Epithelial cell of esophagus (primary cell): ENCODE measurements at regions not wholly inside any gene's neighbourhood (a gene's known extent, or its start where the extent isn't known, plus 50 kb on each side); places are given as distances from the start of the nearest gene placed in this dataset.

ENCODE experiments used
- DNase-seq: peaks from one replicate; pipeline ENCODE4 v3.0.0; 2010; ENCODE audit warnings: low read depth
- H3K4me3 ChIP-seq: 2 replicates; pipeline ENCODE4 v1.5.1; 2011; ENCODE audit warnings: mild to moderate bottlenecking, low read length, control low read depth
- CTCF ChIP-seq: IDR thresholded peaks from 2 replicates; pipeline ENCODE4 v1.5.1; 2011; ENCODE audit warnings: low read depth, mild to moderate bottlenecking, low read length, control low read depth, inconsistent platforms; ENCODE audit not compliant: insufficient read depth; ENCODE audit errors: missing control alignments

GRCh38 chr2:104501929-104502328, 352.0 kb upstream of the POU3F3 start:
- no peak overlapping the region for H3K4me3 ChIP-seq
- no peak for TF ChIP-seq CTCF
- no peak for DNase-seq

GRCh38 chr2:104502901-104503300, 351.0 kb upstream of the POU3F3 start:
- no peak for DNase-seq
- no peak for TF ChIP-seq CTCF
- no peak overlapping the region for H3K4me3 ChIP-seq

GRCh38 chr2:104504331-104505073, 349.4 kb upstream of the POU3F3 start:
- no peak for DNase-seq
- no peak for TF ChIP-seq CTCF
- H3K4me3 ChIP-seq: no peak overlapping the region

GRCh38 chr2:104518256-104518655, 335.7 kb upstream of the POU3F3 start:
- DNase-seq: no peak
- H3K4me3 ChIP-seq: no peak overlapping the region
- no peak for TF ChIP-seq CTCF

GRCh38 chr2:104521247-104521646, 332.7 kb upstream of the POU3F3 start:
- no peak for TF ChIP-seq CTCF
- DNase-seq: no peak
- H3K4me3 ChIP-seq: no peak overlapping the region

- TF ChIP-seq CTCF: no peak
- no peak overlapping the region for H3K4me3 ChIP-seq
- DNase-seq: no peak
Measured at GRCh38 chr2:104523921-104524320, 330.0 kb upstream of the POU3F3 start.

- DNase-seq: no peak
- H3K4me3 ChIP-seq: no peak overlapping the region
- no peak for TF ChIP-seq CTCF
Measured at GRCh38 chr2:104528101-104528500, 325.8 kb upstream of the POU3F3 start.
